IMR-90 (cell line): ENCODE measurements at regions not wholly inside any gene's neighbourhood (a gene's known extent, or its start where the extent isn't known, plus 50 kb on each side); places are given as distances from the start of the nearest gene placed in this dataset.

Experiments
- ATAC-seq: fragments of 200-7000 bp; cut with Tn5 transposase; 2 replicates; pipeline ENCODE4 v1.9.1; 2020; ENCODE audit warnings: low read depth, mild to moderate bottlenecking, moderate library complexity
- BruUV-seq: library from RNA; stranded (reverse); fragments of 400-500 nt; replicated peaks from 2 replicates; lab custom pipeline; 2021; lab: Mats Ljungman, UMichigan
- CTCF ChIA-PET: fragments of 300-600 bp; formaldehyde crosslinking; extraction: SDS; loops from one replicate; lab custom pipeline; 2021; ENCODE audit warnings: antibody characterized with exemption; lab: Yijun Ruan, JAX
- POLR2A ChIA-PET: fragments of 300-600 bp; sonication (Branson Sonifier 250); formaldehyde crosslinking; loops from one replicate; lab custom pipeline; 2022; ENCODE audit warnings: antibody characterized with exemption; ENCODE audit not compliant: unreplicated experiment; lab: Charles Lee
- DNase-seq: peaks from one replicate; pipeline ENCODE4 v3.0.0; 2013
- H2AFZ ChIP-seq: replicated peaks from 2 replicates; pipeline ENCODE3; 2013; ENCODE audit warnings: low read length, mild to moderate bottlenecking; ENCODE audit not compliant: poor library complexity
- H2AK5ac ChIP-seq: 2 replicates; pipeline ENCODE4 v1.6.1; 2013; ENCODE audit warnings: low read depth, low read length, inconsistent platforms
- H2AK9ac ChIP-seq: replicated peaks from 2 replicates; pipeline ENCODE3; 2013; ENCODE audit warnings: mild to moderate bottlenecking, low read depth, low read length, moderate library complexity; ENCODE audit not compliant: poor library complexity
- H2BK120ac ChIP-seq: 2 replicates; pipeline ENCODE4 v1.6.1; 2013; ENCODE audit warnings: low read depth, low read length, inconsistent platforms
- H2BK15ac ChIP-seq: 3 replicates; pipeline ENCODE4 v1.6.1; 2013; ENCODE audit warnings: low read depth, low read length, inconsistent platforms
- H2BK20ac ChIP-seq: 2 replicates; pipeline ENCODE4 v1.6.1; 2013; ENCODE audit warnings: low read depth, mild to moderate bottlenecking, inconsistent platforms, low read length, moderate library complexity
- H2BK5ac ChIP-seq: 2 replicates; pipeline ENCODE4 v1.6.1; 2013; ENCODE audit warnings: mild to moderate bottlenecking, low read depth, low read length, inconsistent platforms; ENCODE audit not compliant: poor library complexity, severe bottlenecking
- H3K14ac ChIP-seq: replicated peaks from 2 replicates; pipeline ENCODE4 v1.6.1; 2013; ENCODE audit warnings: low read depth, low read length, inconsistent platforms
- H3K18ac ChIP-seq: 2 replicates; pipeline ENCODE4 v1.6.1; 2013; ENCODE audit warnings: low read depth, low read length, control low read depth
- H3K23ac ChIP-seq: 2 replicates; pipeline ENCODE4 v1.6.1; 2013; ENCODE audit warnings: low read depth, low read length, inconsistent platforms
- H3K27ac ChIP-seq: 2 replicates; pipeline ENCODE4 v1.5.1; 2013; ENCODE audit warnings: mild to moderate bottlenecking, control low read depth, low read length; ENCODE audit not compliant: insufficient read depth
- H3K27me3 ChIP-seq: 2 replicates; pipeline ENCODE4 v1.6.1; 2013; ENCODE audit warnings: low read length; ENCODE audit not compliant: control insufficient read depth, insufficient read depth
- H3K36me3 ChIP-seq: 2 replicates; pipeline ENCODE4 v1.6.1; 2013; ENCODE audit warnings: low read length, mixed read lengths; ENCODE audit not compliant: control insufficient read depth, insufficient read depth
- H3K4ac ChIP-seq: 2 replicates; pipeline ENCODE4 v1.6.1; 2013; ENCODE audit warnings: low read depth, low read length, inconsistent platforms
- H3K4me1 ChIP-seq: 2 replicates; pipeline ENCODE4 v1.6.1; 2013; ENCODE audit warnings: low read length, mixed read lengths; ENCODE audit not compliant: control insufficient read depth, insufficient read depth
- H3K4me2 ChIP-seq: 2 replicates; pipeline ENCODE4 v1.6.1; 2013; ENCODE audit warnings: low read depth, mild to moderate bottlenecking, control low read depth, low read length, moderate library complexity
- H3K4me3 ChIP-seq: 2 replicates; pipeline ENCODE4 v1.5.1; 2013; ENCODE audit warnings: low read depth, mild to moderate bottlenecking, control low read depth, low read length, moderate library complexity; ENCODE audit not compliant: insufficient read depth
- H3K56ac ChIP-seq: 2 replicates; pipeline ENCODE4 v1.6.1; 2013; ENCODE audit warnings: low read length, inconsistent platforms; ENCODE audit not compliant: insufficient read depth; ENCODE audit errors: extremely low read depth
- H3K79me1 ChIP-seq, 2 experiments: 2 replicates each; pipeline ENCODE4 v1.6.1; 2013; ENCODE audit warnings: low read length in 2 of 2, inconsistent platforms in 1 of 2, low read depth in 1 of 2
- H3K9ac ChIP-seq: 2 replicates; pipeline ENCODE4 v1.6.1; 2013; ENCODE audit warnings: low read depth, low read length, control low read depth
- H3K9me1 ChIP-seq: 2 replicates; pipeline ENCODE4 v1.6.1; 2013; ENCODE audit warnings: low read length, inconsistent platforms; ENCODE audit not compliant: insufficient read depth
- H3K9me3 ChIP-seq: 2 replicates; pipeline ENCODE4 v1.6.1; 2013; ENCODE audit warnings: low read length; ENCODE audit not compliant: control insufficient read depth, insufficient read depth
- H4K20me1 ChIP-seq: 2 replicates; pipeline ENCODE4 v1.6.1; 2013; ENCODE audit warnings: low read length, inconsistent platforms; ENCODE audit not compliant: insufficient read depth
- H4K5ac ChIP-seq: 2 replicates; pipeline ENCODE4 v1.6.1; 2013; ENCODE audit warnings: mild to moderate bottlenecking, low read depth, low read length, control low read depth
- H4K8ac ChIP-seq, 2 experiments: 2 replicates each; pipeline ENCODE4 v1.6.1; 2013; ENCODE audit warnings: low read depth in 2 of 2, low read length in 2 of 2, control low read depth in 1 of 2, inconsistent platforms in 1 of 2
- H4K91ac ChIP-seq: 2 replicates; pipeline ENCODE4 v1.6.1; 2013; ENCODE audit warnings: low read depth, low read length, inconsistent platforms; ENCODE audit not compliant: insufficient read depth
- FOS ChIP-seq: fragments of 150-350 bp; IDR thresholded peaks from 2 replicates; pipeline ENCODE4 v1.6.1; 2016; ENCODE audit warnings: low read depth, low read length
- WGBS, 2 experiments: methylation state at CpG; one replicate each; pipeline versions ENCODE4 v1.1.5 to v1.1.7; 2013; ENCODE audit warnings: missing lambda C conversion rate in 2 of 2; ENCODE audit not compliant: insufficient read length in 1 of 2; ENCODE audit errors: extremely low coverage in 2 of 2; 5-methylcytosine and 5-hydroxymethylcytosine counted together
- dilution Hi-C: fragments of 300-500 bp; cut with HindIII; formaldehyde crosslinking; loops from one replicate; pipeline ENCODE4 v1.14.3; 2018; ENCODE audit warnings: low sequenced_read_pairs; ENCODE audit not compliant: unreplicated experiment
- in situ Hi-C: fragments of 300-500 bp; cut with MboI; formaldehyde crosslinking; loops from 3 replicates; pipeline ENCODE4 v1.14.3; 2019; ENCODE audit warnings: low sequenced_read_pairs, inconsistent platforms, mixed read lengths
- intact Hi-C: fragments of 100-400 bp; cut with micrococcal nuclease; formaldehyde crosslinking; loops from 2 replicates; pipeline ENCODE4 v1.10.0; 2022

DNA sequence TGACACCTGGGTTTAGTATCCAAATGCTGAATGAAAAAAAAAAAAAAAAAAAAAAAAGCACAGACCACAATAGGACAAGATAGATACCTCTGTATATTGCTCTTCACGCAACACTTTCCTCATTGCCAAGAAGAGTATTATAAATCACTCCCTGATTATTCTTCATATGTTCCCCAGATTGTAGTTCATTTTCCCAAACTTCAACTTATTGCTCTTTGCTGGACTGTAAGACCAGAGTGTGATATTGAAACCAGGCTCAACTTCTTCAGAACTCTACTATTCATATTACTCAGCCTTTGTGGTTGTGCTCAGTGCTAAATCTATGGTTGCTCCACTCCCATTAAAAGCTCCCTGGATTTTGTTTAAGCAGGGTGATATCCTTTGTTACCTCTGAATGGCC lies 180.4 kb downstream of the NTMT2 start:
- BruUV-seq = no TSS peak
- no peaks in the 10 kb centered on the region for H3K79me1 ChIP-seq
- in situ Hi-C loops = no loop called here
- H3K18ac ChIP-seq = no peak overlapping the region
- no peak overlapping the region for H2AFZ ChIP-seq
- no peaks in the 10 kb centered on the region for H3K36me3 ChIP-seq
- no peak overlapping the region for H3K27ac ChIP-seq
- H4K91ac ChIP-seq = no peak overlapping the region
- WGBS, 2 experiments = no CpG with 5 or more reads among the region's 1 CpG
- H2AK9ac ChIP-seq = no peak overlapping the region
- H2BK20ac ChIP-seq = no peak overlapping the region
- ChIA-PET POLR2A (no interaction called here), CTCF (no interaction called here)
- no peaks in the 10 kb centered on the region for H3K27me3 ChIP-seq
- no peak overlapping the region for H2BK15ac ChIP-seq
- no peaks in the 10 kb centered on the region for H3K4me1 ChIP-seq
- no peak for ATAC-seq
- H4K8ac ChIP-seq = no peak overlapping the region
- no peak overlapping the region for H3K4me2 ChIP-seq
- no peak overlapping the region for H3K14ac ChIP-seq
- H3K4ac ChIP-seq = no peak overlapping the region
- no peak overlapping the region for H3K23ac ChIP-seq
- H3K9me1 ChIP-seq = no peaks in the 10 kb centered on the region
- no peak overlapping the region for H3K4me3 ChIP-seq
- H4K20me1 ChIP-seq = no peaks in the 10 kb centered on the region
- H3K9me3 ChIP-seq = no peaks in the 10 kb centered on the region
- no peak overlapping the region for H2BK5ac ChIP-seq
- TF ChIP-seq FOS = no peak
- H2BK120ac ChIP-seq = no peak overlapping the region
- dilution Hi-C loops = no loop called here
- H2AK5ac ChIP-seq = no peak overlapping the region
- H4K5ac ChIP-seq = no peak overlapping the region
- intact Hi-C loops = no loop called here
- no peak overlapping the region for H3K9ac ChIP-seq
- no peak overlapping the region for H3K56ac ChIP-seq
- no peak for DNase-seq
